Hepatocyte (in vitro differentiated cells): ENCODE measurements at regions not wholly inside any gene's neighbourhood (a gene's known extent, or its start where the extent isn't known, plus 50 kb on each side); places are given as distances from the start of the nearest gene placed in this dataset.
"Not testable (repeated sequence)": the region's sequence is repeated elsewhere in the genome, so short reads cannot be mapped to it uniquely, and the experiment has no call there.

Experiments
- EZH2 ChIP-seq: fragments of 200-600 bp; sonication (generic); IDR thresholded peaks from 2 replicates; pipeline ENCODE4 v1.6.1; 2016; ENCODE audit warnings: antibody characterized with exemption, mild to moderate bottlenecking, borderline replicate concordance
- TF ChIP-seq, protein P1 (sequence below): fragments of 200-600 bp; sonication (generic); IDR thresholded peaks from 2 replicates; pipeline ENCODE4 v1.5.1; 2016; ENCODE audit warnings: antibody characterized with exemption, mild to moderate bottlenecking; ENCODE audit not compliant: poor library complexity

- not testable (repeated sequence) for TF ChIP-seq EZH2
- TF ChIP-seq, protein P1, sequence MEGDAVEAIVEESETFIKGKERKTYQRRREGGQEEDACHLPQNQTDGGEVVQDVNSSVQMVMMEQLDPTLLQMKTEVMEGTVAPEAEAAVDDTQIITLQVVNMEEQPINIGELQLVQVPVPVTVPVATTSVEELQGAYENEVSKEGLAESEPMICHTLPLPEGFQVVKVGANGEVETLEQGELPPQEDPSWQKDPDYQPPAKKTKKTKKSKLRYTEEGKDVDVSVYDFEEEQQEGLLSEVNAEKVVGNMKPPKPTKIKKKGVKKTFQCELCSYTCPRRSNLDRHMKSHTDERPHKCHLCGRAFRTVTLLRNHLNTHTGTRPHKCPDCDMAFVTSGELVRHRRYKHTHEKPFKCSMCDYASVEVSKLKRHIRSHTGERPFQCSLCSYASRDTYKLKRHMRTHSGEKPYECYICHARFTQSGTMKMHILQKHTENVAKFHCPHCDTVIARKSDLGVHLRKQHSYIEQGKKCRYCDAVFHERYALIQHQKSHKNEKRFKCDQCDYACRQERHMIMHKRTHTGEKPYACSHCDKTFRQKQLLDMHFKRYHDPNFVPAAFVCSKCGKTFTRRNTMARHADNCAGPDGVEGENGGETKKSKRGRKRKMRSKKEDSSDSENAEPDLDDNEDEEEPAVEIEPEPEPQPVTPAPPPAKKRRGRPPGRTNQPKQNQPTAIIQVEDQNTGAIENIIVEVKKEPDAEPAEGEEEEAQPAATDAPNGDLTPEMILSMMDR: not testable (repeated sequence)
These were observed 101.1 kb upstream of the PRSS16 start for GRCh38 chr6:27146456-27146705.
